Ammon's horn (tissue), 1 donor: ENCODE measurements at regions not wholly inside any gene's neighbourhood (a gene's known extent, or its start where the extent isn't known, plus 50 kb on each side); places are given as distances from the start of the nearest gene placed in this dataset.
"Not testable (repeated sequence)": the region's sequence is repeated elsewhere in the genome, so short reads cannot be mapped to it uniquely, and the experiment has no call there.

ENCODE experiments used
- DNase-seq: peaks from one replicate; pipeline ENCODE4 v3.0.0-alpha.2; 2016; ENCODE audit warnings: low spot score

- not testable (repeated sequence) for DNase-seq
Observed at GRCh38 chr15:22665711-22666110, 120.7 kb upstream of the NIPA1 start.

- DNase-seq, result not testable (repeated sequence)
Observed at GRCh38 chr15:22684786-22685185, 101.7 kb upstream of the NIPA1 start.

- not testable (repeated sequence) for DNase-seq
Observed at GRCh38 chr15:22699881-22700280, 86.6 kb upstream of the NIPA1 start.

- not testable (repeated sequence) for DNase-seq
Observed at GRCh38 chr15:22710831-22711341, 75.6 kb upstream of the NIPA1 start.

GRCh38 chr15:22713933-22714332, 72.5 kb upstream of the NIPA1 start:
- DNase-seq, result not testable (repeated sequence)

GRCh38 chr15:22714358-22715132, 71.9 kb upstream of the NIPA1 start:
- DNase-seq, result not testable (repeated sequence)

- DNase-seq, result not testable (repeated sequence)
Observed at GRCh38 chr15:22715133-22715845, 71.2 kb upstream of the NIPA1 start.

- DNase-seq, result not testable (repeated sequence)
Observed at GRCh38 chr15:22719980-22720379, 66.5 kb upstream of the NIPA1 start.

GRCh38 chr15:22726104-22726503, 60.3 kb upstream of the NIPA1 start:
- DNase-seq, result not testable (repeated sequence)

- not testable (repeated sequence) for DNase-seq
Observed at GRCh38 chr15:22735067-22735466, 51.4 kb upstream of the NIPA1 start.

- DNase-seq, result no peak
Observed at GRCh38 chr15:22735781-22736180, 50.7 kb upstream of the NIPA1 start.

GRCh38 chr15:22736200-22736599, 50.2 kb upstream of the NIPA1 start:
- not testable (repeated sequence) for DNase-seq
